HG03457 (cell line): ENCODE measurements at regions not wholly inside any gene's neighbourhood (a gene's known extent, or its start where the extent isn't known, plus 50 kb on each side); places are given as distances from the start of the nearest gene placed in this dataset.

ENCODE experiments used
- ATAC-seq: cut with Tn5 transposase; IDR thresholded peaks from one replicate; pipeline ENCODE4 v1.9.1; 2021; ENCODE audit warnings: moderate number of reproducible peaks; ENCODE audit not compliant: unreplicated experiment

GRCh38 chrY:17235769-17236168, 644.3 kb downstream of the CDY2B start:
- ATAC-seq = no peak

DNA sequence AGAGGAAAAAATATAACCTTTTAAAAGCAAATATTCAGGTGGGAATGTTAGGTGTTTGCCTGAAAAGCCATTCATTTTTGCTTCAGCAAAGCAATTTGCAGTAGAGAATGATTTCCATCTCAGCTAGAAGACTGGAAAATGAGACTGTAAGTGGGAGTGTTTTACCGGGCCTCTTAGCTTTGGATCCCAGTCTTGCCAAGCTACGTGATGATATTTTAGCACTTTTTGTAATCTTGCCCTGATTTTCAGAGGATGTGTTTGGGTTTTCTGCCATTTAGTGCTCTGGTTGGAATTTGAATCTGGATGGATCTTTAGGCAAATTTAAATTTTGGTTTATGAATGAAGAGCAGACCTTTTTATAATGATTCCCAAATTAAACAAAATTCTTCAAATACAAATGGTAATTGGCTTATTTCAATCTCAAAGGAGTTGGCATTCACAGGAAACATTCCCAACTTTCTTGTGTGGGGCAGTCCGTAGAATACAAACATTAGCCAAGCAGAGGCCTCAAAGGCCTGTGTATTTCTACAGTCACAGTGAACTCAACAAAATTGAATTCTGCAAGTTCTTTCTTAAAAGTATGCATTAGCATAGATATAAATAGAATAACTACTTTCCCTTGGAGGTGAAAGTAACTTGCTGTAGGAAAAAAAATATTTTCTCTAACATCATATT, 646.4 kb downstream of the CDY2B start:
- no peak for ATAC-seq

DNA sequence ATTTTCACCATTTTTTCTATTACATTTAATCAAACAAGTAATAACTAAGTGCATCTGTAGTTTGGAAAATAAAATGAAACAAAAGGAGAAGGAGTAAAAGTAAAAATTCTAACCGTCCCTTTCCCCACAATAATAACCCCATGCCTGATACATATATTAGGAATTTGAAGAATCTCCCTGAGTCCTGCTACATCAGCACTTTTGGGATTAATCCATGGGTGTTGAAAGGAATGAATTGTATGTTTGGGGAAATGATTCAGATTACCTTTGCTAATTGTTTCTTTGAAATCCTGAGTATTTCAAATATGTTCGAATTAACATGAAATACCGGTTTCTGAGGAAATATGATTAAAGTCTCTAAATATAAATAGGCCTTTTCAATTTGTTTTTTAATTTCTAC, 648.0 kb downstream of the CDY2B start:
- ATAC-seq = no peak

DNA sequence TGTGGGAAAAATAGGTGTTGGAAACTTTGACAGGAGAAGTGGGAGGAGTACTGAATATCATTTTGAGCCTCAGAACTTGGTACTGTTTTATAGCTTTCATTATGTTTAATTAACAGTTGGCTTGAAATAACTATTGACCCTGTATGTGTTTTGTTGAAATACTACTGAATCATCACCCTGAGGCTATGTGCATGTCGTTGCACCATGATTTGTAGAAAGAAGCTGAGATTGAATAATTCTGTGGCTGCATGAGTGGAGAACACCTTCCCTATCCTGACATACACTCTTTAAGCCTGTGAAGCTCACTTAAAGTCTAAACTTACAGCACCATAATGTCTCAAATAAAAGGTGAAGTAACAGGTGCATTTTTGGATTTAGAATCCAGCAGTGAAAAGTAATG, 656.5 kb downstream of the CDY2B start:
- ATAC-seq = no peak

GRCh38 chrY:17202395-17202794, 677.6 kb downstream of the CDY2B start:
- ATAC-seq = no peak

GRCh38 chrY:17184299-17184698, 695.7 kb downstream of the CDY2B start:
- no peak for ATAC-seq

DNA sequence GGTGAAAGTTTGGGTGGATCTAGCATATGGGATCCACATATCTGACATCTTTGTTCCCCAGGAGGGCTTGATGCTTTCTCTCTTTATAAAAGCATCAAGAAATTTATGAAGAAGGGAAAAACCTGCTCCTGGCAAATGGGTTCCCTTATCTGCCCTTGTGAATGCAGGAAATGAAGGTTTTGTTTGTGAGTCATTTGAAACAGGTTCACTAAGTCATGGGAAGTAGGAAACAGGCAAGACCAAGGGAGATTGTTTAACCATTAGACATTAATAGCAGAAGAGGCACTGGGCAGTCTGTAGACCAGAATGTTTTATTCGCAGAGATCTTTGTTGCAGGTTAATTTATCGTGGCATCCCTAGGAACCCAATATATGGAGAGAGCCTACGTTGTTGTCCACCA, 713.1 kb downstream of the CDY2B start:
- ATAC-seq = no peak

DNA sequence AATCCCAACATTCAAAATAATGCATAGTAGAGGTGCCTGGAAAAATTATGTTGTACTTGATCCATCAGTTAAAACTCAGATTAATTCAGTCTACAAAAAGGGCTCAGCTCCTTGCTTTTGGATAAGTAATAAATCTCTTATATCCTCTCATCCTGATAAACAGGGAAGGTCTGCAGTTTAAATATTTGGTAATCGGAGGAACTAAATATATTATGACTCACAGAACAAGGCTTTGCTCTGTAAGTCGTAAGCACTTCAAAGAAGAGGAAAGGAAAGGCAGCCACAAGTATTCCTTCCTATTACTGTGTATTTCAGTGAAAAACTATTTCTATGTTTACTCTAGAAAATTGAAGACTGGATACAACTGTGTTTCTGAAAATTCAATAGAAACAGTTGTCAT, 757.9 kb downstream of the CDY2B start:
- ATAC-seq = no peak

GRCh38 chrY:17085303-17085702, 794.7 kb downstream of the CDY2B start:
- ATAC-seq = no peak

- no peak for ATAC-seq
These were observed 800.1 kb downstream of the CDY2B start for GRCh38 chrY:17079887-17080286.

DNA sequence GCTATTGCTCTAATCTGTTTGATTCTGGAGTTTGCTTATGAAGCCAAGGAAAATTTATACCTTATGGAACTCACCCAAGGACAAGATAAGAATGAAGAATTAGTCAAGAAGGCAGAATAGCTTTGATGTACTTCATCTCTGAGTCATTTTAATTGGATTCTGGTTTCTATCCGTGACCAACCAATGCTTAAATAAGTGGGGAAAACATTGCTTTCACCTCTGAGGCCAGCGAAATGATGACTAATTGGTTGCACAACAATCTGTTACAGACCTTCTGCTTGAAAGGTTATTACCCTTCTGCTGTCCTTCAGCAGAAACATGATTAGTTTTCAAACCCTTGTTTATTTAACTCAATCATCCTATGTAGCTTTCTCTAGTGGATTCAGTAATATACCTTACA, 812.7 kb downstream of the CDY2B start:
- ATAC-seq = no peak

DNA sequence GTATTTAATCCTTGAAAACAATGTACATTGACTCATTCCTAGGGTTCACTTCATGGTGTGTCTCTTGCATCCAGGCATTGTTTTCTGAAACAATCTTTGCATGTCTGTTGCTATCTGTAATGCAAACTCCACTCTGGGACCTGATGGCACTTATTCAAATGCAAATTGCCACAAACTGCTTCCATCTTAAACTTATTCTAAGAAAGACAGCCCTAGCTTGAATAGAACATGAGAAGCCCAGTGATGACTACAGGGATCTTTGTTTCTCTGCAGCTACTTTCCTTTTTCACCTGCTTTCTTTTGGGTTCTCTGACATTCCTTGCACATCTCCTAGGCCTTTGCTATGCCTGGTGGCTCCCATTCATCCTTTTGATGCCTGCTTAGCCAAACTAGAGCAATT, 827.0 kb downstream of the CDY2B start:
- ATAC-seq = no peak

DNA sequence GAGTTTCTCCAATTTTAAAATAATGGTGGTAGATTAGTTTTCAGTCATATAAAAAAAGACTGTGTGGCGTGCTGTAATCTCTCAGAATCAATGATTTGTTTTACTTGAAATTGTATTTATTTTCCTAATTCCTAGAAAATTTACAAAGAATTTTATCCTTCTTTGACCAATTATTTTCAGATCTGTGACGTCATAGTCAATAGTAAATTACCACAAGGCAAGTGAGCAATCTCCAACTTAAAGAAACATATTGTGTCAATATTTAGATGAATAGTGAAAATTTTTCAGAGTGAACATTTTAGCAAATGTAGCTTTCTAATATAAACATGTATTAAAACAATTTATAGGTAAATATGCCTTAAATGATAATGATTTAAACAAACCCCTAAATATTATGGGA, 829.6 kb downstream of the CDY2B start:
- ATAC-seq = no peak

GRCh38 chrY:17045124-17045523, 834.9 kb downstream of the CDY2B start:
- ATAC-seq = no peak

- ATAC-seq = no peak
These were observed 835.3 kb downstream of the CDY2B start for GRCh38 chrY:17044723-17045122.

DNA sequence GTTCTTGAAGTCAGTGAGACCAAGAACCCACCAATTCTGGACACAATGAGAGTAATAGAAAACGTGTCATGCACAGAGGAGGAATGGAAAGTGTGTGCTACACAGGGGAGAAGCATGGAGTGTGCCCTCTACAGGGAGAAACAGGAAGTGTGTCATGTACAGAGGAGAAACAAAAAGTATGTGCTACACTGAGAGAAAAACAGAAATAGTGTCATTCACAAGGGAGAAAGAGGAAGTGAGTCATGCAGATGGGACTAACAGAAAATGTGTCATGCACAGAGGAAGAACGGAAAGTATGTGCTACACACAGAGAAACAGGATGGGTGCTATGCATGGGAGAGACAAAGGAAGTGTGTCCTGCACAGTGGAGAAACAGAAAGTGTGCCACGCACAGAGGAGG, 835.7 kb downstream of the CDY2B start:
- ATAC-seq = no peak

DNA sequence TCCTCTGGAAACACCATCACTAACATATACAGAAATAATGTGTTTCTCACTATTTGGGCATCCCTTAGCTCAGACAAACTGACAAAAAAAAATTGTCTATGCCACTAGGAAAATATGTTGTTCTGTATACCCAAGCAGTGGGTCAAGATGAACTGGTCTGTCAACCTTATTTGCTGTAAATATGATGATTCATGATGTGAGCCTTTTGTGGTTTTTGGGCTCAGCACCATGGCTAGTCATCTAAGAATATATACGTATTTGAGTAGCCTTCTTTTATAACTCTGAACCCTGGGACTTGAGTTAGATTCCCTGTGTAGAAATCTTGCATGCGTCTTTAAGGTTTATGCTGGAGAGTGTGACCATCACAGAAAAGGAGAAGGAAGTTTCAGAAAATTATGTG, 841.6 kb downstream of the CDY2B start:
- no peak for ATAC-seq

DNA sequence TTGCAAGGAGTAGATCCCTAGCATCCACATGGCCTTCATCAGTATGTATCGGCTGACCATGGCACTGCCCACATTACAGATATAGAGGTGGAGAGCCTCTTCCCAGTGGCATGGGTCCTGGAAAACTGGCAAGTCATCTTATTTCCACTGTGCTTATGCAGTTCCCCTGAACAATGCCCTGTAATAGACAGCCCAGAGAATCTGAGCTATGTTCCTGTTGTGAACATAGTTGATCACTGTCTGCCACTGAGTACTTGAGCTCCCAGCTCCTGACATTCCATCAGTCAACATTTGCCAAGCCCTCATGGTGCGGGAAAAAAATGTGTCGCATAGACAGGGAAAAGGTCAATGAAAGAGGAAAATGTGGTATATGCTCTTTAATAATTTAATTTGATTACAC, 861.9 kb downstream of the CDY2B start:
- ATAC-seq = no peak

- ATAC-seq = no peak
These were observed 886.5 kb downstream of the CDY2B start for GRCh38 chrY:16993551-16993950.

- no peak for ATAC-seq
These were observed 898.2 kb downstream of the CDY2B start for GRCh38 chrY:16981776-16982175.

GRCh38 chrY:16959071-16959470, 920.9 kb downstream of the CDY2B start:
- ATAC-seq = no peak

DNA sequence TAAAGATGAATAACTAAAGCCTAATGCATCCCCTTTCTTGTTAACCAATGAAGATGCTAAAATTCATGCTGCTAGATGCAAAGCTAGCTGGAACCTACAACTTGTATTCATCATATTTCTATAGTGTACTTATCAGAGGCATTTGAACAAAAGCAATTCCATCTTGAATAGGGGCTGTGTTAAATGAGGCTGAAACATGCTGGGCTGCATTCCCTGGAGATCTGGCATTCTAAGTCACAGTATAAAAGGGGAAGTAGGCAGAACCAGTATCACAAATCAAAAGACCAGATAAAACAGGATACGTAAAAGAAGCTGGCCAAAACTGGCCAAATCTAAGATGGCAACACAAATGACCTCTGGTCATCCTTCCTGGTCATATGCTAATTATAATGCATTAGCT, 932.8 kb downstream of the CDY2B start:
- ATAC-seq = no peak
